A673 (cell line): ENCODE measurements at regions not wholly inside any gene's neighbourhood (a gene's known extent, or its start where the extent isn't known, plus 50 kb on each side); places are given as distances from the start of the nearest gene placed in this dataset.

Source experiments
- EZH2 ChIP-seq: fragments of 200-600 bp; sonication (generic); IDR thresholded peaks from 2 replicates; pipeline ENCODE4 v1.6.1; 2017; ENCODE audit warnings: borderline replicate concordance, low read depth, mild to moderate bottlenecking, mixed read lengths, antibody characterized with exemption, low read length; ENCODE audit not compliant: poor library complexity, severe bottlenecking
- TF ChIP-seq, protein P1 (sequence below): fragments of 300-800, 200-600 bp; sonication (generic); conservative IDR thresholded peaks from 2 replicates; pipeline ENCODE4 v1.5.1; 2017; ENCODE audit warnings: low read depth, mild to moderate bottlenecking, antibody characterized with exemption, low read length, moderate library complexity, mixed read lengths

DNA sequence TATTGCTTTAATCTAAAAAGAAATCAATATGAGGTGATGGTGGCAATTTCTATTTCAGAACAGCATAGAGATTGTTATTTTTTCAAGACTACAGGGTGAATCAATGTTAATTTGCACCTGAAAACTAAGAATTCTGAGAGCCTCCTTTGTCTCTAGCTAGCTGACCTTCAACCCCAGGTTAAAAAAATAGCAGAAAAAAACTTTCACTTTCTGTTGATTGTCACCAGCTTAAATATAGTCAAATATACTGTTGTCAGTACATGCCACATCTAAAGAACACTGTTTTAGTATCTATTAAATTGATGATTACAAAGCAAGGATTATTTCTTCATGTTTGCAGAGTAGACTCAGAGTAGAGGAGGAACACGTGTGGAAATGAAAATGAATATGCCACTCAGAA, 1371.4 kb downstream of the MAT2B start:
- TF ChIP-seq, protein P1, sequence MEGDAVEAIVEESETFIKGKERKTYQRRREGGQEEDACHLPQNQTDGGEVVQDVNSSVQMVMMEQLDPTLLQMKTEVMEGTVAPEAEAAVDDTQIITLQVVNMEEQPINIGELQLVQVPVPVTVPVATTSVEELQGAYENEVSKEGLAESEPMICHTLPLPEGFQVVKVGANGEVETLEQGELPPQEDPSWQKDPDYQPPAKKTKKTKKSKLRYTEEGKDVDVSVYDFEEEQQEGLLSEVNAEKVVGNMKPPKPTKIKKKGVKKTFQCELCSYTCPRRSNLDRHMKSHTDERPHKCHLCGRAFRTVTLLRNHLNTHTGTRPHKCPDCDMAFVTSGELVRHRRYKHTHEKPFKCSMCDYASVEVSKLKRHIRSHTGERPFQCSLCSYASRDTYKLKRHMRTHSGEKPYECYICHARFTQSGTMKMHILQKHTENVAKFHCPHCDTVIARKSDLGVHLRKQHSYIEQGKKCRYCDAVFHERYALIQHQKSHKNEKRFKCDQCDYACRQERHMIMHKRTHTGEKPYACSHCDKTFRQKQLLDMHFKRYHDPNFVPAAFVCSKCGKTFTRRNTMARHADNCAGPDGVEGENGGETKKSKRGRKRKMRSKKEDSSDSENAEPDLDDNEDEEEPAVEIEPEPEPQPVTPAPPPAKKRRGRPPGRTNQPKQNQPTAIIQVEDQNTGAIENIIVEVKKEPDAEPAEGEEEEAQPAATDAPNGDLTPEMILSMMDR: no peak
- TF ChIP-seq EZH2: no peak
